Peyer's patch (tissue), 4 donors: ENCODE measurements at regions not wholly inside any gene's neighbourhood (a gene's known extent, or its start where the extent isn't known, plus 50 kb on each side); places are given as distances from the start of the nearest gene placed in this dataset.
"Not testable (repeated sequence)": the region's sequence is repeated elsewhere in the genome, so short reads cannot be mapped to it uniquely, and the experiment has no call there.

Experiments used
- DNase-seq, 3 donors: peaks; one replicate each; pipeline ENCODE4 v3.0.0-alpha.2; 2017 to 2019
- H3K27ac ChIP-seq, 4 donors: fragments of 200-600 bp; sonication (generic); one replicate each; pipeline ENCODE4 v1.5.1; 2016 to 2019
- H3K27me3 ChIP-seq, 2 donors: fragments of 200-600 bp; sonication (generic); one replicate each; pipeline ENCODE4 v1.5.1; 2019
- H3K36me3 ChIP-seq, 3 donors: fragments of 200-600 bp; sonication (generic); one replicate each; pipeline ENCODE4 v1.5.1; 2016 to 2019
- H3K4me1 ChIP-seq, 4 donors: fragments of 200-600 bp; sonication (generic); one replicate each; pipeline ENCODE4 v1.5.1; 2016 to 2019
- H3K4me3 ChIP-seq, 4 donors: fragments of 200-600 bp; sonication (generic); 1 replicate in 3 of 4; 2 replicates in 1 of 4; pipeline ENCODE4 v1.5.1; 2016 to 2019; ENCODE audit warnings: mild to moderate bottlenecking in 1 of 4
- H3K9me3 ChIP-seq, 4 donors: fragments of 200-600 bp; sonication (generic); one replicate each; pipeline ENCODE4 v1.5.1; 2016 to 2019; ENCODE audit warnings: mild to moderate bottlenecking in 1 of 4
- POLR2A ChIP-seq, 2 donors: fragments of 450-650 bp; IDR thresholded peaks; one replicate each; pipeline ENCODE4 v1.5.1; 2017; ENCODE audit warnings: antibody characterized with exemption in 2 of 2, mild to moderate bottlenecking in 2 of 2, moderate library complexity in 2 of 2
- TF ChIP-seq, protein P1 (sequence below), 6 experiments: fragments of 450-650 bp in 4 of 6; fragments of 200-600 bp in 2 of 6; sonication (generic) in 1 of 6; IDR thresholded peaks; one replicate each; pipeline ENCODE4 v1.5.1; 2017 to 2019; ENCODE audit warnings: antibody characterized with exemption in 6 of 6, mild to moderate bottlenecking in 3 of 6, moderate library complexity in 1 of 6

DNA sequence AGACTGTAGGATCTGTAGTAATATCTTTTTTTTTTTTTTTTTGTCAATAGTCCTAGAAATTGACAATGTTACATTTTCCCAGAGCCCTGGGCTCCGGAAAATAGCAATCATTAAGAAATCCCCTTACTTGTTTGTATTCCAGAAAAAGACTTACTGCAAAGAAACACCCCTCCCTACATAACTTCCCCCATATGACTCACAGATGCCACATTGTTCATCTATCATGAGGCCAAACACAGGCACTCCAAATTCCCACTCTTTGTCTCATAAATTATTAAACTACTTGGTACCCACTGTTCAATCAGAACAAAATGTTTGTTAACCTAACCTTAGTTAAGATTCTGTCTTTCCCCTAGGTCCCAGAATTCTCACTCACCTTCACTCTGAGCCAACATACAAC is 53.5 kb downstream of the TEX51 start:
- H3K9me3 ChIP-seq, result no peaks in the 10 kb centered on the region
- no peak overlapping the region for H3K4me3 ChIP-seq
- no peaks in the 10 kb centered on the region for H3K36me3 ChIP-seq
- H3K4me1 ChIP-seq, result no peaks in the 10 kb centered on the region
- H3K27ac ChIP-seq, result no peak overlapping the region
- no peak for DNase-seq
- TF ChIP-seq POLR2A (IDR thresholded peaks at IDR 0.05), result no peak
- TF ChIP-seq, protein P1, sequence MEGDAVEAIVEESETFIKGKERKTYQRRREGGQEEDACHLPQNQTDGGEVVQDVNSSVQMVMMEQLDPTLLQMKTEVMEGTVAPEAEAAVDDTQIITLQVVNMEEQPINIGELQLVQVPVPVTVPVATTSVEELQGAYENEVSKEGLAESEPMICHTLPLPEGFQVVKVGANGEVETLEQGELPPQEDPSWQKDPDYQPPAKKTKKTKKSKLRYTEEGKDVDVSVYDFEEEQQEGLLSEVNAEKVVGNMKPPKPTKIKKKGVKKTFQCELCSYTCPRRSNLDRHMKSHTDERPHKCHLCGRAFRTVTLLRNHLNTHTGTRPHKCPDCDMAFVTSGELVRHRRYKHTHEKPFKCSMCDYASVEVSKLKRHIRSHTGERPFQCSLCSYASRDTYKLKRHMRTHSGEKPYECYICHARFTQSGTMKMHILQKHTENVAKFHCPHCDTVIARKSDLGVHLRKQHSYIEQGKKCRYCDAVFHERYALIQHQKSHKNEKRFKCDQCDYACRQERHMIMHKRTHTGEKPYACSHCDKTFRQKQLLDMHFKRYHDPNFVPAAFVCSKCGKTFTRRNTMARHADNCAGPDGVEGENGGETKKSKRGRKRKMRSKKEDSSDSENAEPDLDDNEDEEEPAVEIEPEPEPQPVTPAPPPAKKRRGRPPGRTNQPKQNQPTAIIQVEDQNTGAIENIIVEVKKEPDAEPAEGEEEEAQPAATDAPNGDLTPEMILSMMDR (IDR thresholded peaks at IDR 0.05), result no peak
- H3K27me3 ChIP-seq, result no peaks in the 10 kb centered on the region

DNA sequence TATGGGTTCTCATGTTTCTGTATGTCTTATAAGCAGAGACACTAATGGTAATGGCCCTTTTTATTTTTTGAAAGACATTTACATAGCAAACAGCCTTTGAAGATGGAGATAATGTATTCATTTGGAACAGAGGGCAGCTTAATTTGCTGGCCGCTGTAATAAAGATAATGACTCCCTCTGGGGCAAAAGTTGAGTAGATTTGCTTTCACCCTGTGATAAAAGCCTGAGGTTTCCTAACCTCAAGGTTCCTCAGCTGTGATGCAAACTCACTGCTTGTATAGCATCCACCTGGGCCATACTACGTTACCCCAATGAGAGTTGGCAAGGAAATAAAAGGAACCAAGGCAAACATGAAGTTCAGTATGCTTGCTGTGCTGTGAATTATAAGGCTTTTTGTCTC is 54.8 kb downstream of the TEX51 start:
- TF ChIP-seq POLR2A (IDR thresholded peaks at IDR 0.05), result no peak
- Histone ChIP-seq H3K4me1 (no peaks in the 10 kb centered on the region), H3K27ac (no peak overlapping the region), H3K9me3 (no peaks in the 10 kb centered on the region), H3K27me3 (no peaks in the 10 kb centered on the region), H3K36me3 (no peaks in the 10 kb centered on the region), H3K4me3 (no peak overlapping the region)
- no peak for DNase-seq

DNA sequence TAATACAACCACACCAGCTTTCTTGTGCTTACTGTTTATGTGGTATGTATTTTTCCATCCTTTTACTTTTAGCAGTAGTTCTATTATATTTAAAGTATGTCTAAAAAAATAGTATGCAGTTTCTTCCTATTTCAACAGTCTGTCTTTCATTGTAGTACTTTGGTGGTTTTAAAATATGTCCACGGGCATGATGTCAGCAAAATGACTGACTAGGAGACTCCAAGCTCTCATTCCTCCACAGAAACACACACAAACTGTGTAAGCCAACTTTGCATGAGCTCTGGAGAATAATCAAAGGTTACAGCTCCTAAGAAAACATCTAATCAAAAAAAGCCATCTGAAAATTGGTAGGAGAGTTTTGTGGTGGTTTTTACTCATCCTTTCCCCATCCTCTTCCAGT is 56.1 kb downstream of the TEX51 start:
- Histone ChIP-seq H3K27me3 (no peaks in the 10 kb centered on the region), H3K27ac (no peak overlapping the region), H3K9me3 (no peaks in the 10 kb centered on the region), H3K4me1 (no peaks in the 10 kb centered on the region), H3K4me3 (no peak overlapping the region), H3K36me3 (no peaks in the 10 kb centered on the region)
- DNase-seq, result no peak
- TF ChIP-seq, protein P1 (IDR thresholded peaks at IDR 0.05), result no peak
- TF ChIP-seq POLR2A (IDR thresholded peaks at IDR 0.05), result no peak

DNA sequence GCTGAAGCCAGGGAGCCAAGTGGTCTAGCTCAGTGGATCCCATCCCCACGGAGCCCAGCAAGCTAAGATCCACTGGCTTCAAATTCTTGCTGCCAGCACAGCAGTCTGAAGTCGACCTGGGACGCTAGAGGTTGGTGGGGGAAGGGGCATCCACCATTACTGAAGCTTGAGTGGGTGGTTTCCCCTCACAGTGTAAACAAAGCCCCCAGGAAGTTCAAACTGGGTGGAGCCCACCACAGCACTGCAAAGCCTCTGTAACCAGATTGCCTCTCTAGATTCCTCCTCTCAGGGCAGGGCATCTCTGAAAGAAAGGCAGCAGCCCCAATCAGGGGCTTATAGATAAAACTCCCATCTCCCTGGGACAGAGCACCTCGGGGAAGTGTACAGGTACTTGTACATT is 58.1 kb downstream of the TEX51 start:
- H3K4me3 ChIP-seq, H3K4me1 ChIP-seq, H3K27ac ChIP-seq, H3K9me3 ChIP-seq, H3K36me3 ChIP-seq, H3K27me3 ChIP-seq, DNase-seq: not testable (repeated sequence)

DNA sequence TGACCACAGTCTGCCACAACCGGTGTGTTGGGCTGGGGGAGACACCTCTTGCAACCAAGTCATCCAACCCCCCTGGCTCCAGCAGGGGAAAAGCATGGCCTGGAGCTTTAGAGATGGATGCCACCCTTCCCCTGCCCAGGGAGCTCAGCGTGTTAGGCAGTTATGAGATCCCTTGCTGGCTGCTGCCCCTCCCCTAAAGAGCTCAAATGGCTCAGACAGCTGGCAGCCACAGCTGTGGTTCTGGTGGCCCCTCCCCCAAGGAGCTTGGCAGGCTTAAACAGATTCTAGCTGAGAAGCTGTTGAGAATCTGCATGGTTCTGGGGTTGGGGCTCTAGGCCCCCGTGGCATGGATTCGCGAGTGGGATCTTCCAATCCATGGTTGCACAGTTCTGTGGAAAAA is 64.7 kb downstream of the TEX51 start:
- H3K36me3 ChIP-seq, result no peaks in the 10 kb centered on the region
- H3K4me1 ChIP-seq, result no peaks in the 10 kb centered on the region
- H3K9me3 ChIP-seq, result no peaks in the 10 kb centered on the region
- no peak for DNase-seq
- H3K4me3 ChIP-seq, result no peak overlapping the region
- H3K27me3 ChIP-seq, result no peaks in the 10 kb centered on the region
- H3K27ac ChIP-seq, result no peak overlapping the region
- TF ChIP-seq, protein P1 (IDR thresholded peaks at IDR 0.05), result no peak
- TF ChIP-seq POLR2A (IDR thresholded peaks at IDR 0.05), result no peak

DNA sequence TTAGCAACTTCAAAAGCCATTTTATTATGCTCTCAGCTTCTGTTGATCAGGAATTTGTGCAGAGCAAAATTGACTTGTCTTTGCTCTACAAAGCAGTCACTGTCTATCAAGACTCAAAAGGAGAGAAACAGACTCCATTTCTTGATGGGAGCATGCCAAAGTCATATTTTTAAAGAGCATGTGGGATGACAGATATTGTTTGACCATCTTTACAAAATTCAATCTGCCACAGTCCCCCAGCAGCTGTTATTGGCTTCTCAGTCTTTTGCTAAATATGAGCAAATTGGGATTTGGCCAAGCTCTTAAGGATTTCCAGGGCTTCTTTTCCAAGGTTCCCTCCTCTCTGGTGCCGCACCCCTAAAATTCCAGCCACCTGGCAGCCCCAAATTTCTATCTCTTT is 67.9 kb downstream of the TEX51 start:
- H3K27ac ChIP-seq, result no peak overlapping the region
- no peak overlapping the region for H3K4me3 ChIP-seq
- H3K4me1 ChIP-seq, result no peaks in the 10 kb centered on the region
- no peak for DNase-seq
- no peak for TF ChIP-seq POLR2A (IDR thresholded peaks at IDR 0.05)
- TF ChIP-seq, protein P1 (IDR thresholded peaks at IDR 0.05), result no peak
- no peaks in the 10 kb centered on the region for H3K27me3 ChIP-seq
- H3K36me3 ChIP-seq, result no peaks in the 10 kb centered on the region
- no peaks in the 10 kb centered on the region for H3K9me3 ChIP-seq

DNA sequence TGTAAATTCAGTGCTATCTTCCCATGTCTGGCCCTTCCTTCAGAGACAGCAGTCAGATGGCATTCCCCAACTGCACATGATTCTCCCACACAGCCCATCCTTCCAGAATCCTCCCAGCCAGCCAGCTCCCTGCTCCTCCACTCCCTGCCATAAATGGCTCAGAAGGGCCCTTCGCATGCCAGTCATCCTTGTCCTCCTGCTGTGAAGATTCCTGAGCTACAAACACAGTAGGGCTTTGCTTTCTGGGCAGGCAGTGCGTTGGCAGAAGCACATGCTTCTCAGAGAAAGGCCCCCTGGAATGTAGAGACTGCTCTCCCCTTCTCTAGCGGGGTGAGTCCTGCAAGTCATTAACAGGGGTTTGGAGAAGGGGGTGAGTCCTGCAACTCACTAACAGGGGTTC is 71.9 kb downstream of the TEX51 start:
- Histone ChIP-seq H3K4me3 (no peak overlapping the region), H3K36me3 (no peaks in the 10 kb centered on the region), H3K27me3 (no peaks in the 10 kb centered on the region), H3K9me3 (no peaks in the 10 kb centered on the region), H3K27ac (no peak overlapping the region), H3K4me1 (peaks cover 0 to 7% (median 0%) of the 10 kb centered on the region in 4 donors)
- DNase-seq, result no peak
- TF ChIP-seq, protein P1 (IDR thresholded peaks at IDR 0.05), result no peak
- TF ChIP-seq POLR2A (IDR thresholded peaks at IDR 0.05), result no peak
